GM12864 (cell line): ENCODE measurements at regions not wholly inside any gene's neighbourhood (a gene's known extent, or its start where the extent isn't known, plus 50 kb on each side); places are given as distances from the start of the nearest gene placed in this dataset.

Experiments
- DNase-seq: peaks from one replicate; pipeline ENCODE4 v3.0.0-alpha.2; 2011; ENCODE audit warnings: low read depth
- H3K4me3 ChIP-seq: 2 replicates; pipeline ENCODE4 v1.5.1; 2011; ENCODE audit warnings: mild to moderate bottlenecking, low read depth, low read length, control low read depth
- TF ChIP-seq, protein P1 (sequence below): IDR thresholded peaks from 2 replicates; pipeline ENCODE4 v1.5.1; 2011; ENCODE audit warnings: low read depth, mild to moderate bottlenecking, moderate library complexity, low read length, control low read depth, inconsistent platforms; ENCODE audit errors: missing control alignments

DNA sequence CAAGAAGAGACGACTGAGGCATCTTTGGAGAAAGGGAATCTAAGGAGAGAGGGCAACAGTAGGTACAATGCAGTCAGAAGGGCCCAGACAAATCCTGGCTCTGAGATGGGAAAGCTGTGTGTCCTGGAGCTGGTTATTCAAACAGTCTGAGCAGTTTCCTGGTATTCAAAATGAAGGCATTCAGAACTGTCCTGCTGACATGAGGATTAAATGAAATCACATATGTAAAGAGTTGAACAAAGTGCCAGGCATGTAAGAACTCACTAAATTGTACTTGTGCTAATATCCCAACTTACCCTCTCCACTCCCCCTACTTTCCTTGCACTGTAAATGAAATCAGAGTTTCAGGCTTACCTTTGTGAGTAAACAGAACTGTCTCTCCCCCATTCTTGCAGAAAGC is 60.9 kb upstream of the LDB2 start:
- no peak overlapping the region for H3K4me3 ChIP-seq
- DNase-seq, result no peak
- TF ChIP-seq, protein P1, sequence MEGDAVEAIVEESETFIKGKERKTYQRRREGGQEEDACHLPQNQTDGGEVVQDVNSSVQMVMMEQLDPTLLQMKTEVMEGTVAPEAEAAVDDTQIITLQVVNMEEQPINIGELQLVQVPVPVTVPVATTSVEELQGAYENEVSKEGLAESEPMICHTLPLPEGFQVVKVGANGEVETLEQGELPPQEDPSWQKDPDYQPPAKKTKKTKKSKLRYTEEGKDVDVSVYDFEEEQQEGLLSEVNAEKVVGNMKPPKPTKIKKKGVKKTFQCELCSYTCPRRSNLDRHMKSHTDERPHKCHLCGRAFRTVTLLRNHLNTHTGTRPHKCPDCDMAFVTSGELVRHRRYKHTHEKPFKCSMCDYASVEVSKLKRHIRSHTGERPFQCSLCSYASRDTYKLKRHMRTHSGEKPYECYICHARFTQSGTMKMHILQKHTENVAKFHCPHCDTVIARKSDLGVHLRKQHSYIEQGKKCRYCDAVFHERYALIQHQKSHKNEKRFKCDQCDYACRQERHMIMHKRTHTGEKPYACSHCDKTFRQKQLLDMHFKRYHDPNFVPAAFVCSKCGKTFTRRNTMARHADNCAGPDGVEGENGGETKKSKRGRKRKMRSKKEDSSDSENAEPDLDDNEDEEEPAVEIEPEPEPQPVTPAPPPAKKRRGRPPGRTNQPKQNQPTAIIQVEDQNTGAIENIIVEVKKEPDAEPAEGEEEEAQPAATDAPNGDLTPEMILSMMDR, result no peak

DNA sequence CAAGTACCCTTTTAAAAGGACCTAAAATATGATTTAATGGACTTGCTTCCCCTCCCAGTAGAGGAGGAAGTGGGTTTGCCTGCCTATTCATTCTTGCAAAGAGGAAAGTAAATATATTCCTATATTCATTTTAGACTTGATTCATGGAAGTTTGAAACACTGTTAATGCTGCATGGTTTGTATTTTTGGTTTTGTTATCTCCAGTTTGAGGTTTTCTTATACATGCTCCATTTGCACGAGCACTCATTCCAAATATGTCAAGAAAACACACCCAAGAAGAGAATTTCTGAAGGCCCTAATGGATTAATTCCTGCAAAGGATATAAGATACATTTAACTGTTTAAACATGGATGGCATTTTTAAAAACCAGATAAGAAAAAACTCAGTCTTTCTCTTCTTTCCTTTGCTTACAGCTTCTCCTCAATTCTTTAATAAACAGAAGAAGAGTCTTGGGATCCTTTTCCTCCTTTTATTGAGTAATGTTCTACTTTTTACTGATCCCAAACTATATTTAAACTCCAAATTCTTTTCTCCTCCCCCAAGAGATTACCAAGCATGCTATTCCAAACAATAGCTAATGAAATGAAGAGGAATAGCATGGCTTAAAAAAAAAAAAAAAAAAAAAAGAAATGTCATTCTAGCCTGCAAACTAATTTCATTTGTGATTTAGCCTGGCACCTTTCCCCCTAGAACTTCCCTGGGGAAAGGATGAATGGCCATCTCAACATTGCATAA is 54.6 kb upstream of the LDB2 start:
- TF ChIP-seq, protein P1, result no peak
- H3K4me3 ChIP-seq, result no peak overlapping the region
- no peak for DNase-seq

DNA sequence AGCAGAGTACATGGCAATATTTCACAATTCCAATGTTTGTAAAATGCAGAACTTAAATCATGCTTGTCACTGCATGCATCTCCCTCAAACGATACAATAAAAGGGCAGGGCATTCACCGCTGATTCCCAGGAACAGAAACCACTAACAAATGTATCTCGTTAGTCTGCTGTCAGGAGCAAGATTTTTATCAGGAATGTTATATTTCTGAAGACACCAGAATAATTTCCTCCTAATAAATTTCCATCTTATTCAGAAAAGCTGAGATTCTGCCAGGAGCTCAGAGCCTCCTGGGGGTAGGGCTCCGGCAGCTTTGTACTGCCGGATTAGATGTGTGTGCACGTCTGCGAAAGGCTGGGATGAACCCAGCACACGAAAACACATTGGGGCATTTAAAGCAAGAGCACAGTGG is 54.0 kb upstream of the LDB2 start:
- no peak overlapping the region for H3K4me3 ChIP-seq
- TF ChIP-seq, protein P1, result no peak
- no peak for DNase-seq
